Neural cell (in vitro differentiated cells): ENCODE measurements at regions not wholly inside any gene's neighbourhood (a gene's known extent, or its start where the extent isn't known, plus 50 kb on each side); places are given as distances from the start of the nearest gene placed in this dataset.

Experiments used
- H2AFZ ChIP-seq: fragments of 200-600, 300-800 bp; sonication (generic), shearing (Covaris generic); 2 replicates; pipeline ENCODE4 v1.6.0; 2014; ENCODE audit warnings: low read depth, mild to moderate bottlenecking, antibody characterized with exemption, low read length, moderate library complexity
- H3F3A ChIP-seq: fragments of 200-600 bp; shearing (Covaris generic); 2 replicates; pipeline ENCODE4 v1.6.1; 2016; ENCODE audit warnings: mild to moderate bottlenecking, moderate library complexity, mixed read lengths, antibody characterized with exemption, low read length; ENCODE audit not compliant: insufficient read depth, poor library complexity, severe bottlenecking
- H3K27ac ChIP-seq: fragments of 200-600, 300-800 bp; sonication (generic), shearing (Covaris generic); 2 replicates; pipeline ENCODE4 v1.5.1; 2014; ENCODE audit warnings: mild to moderate bottlenecking, low read length, moderate library complexity
- H3K27me3 ChIP-seq: fragments of 300-800, 200-600 bp; sonication (generic), shearing (Covaris generic); 2 replicates; pipeline ENCODE4 v1.6.0; 2014; ENCODE audit warnings: mild to moderate bottlenecking, low read depth, low read length, moderate library complexity; ENCODE audit not compliant: insufficient read depth
- H3K36me3 ChIP-seq: fragments of 300-800, 200-600 bp; sonication (generic), shearing (Covaris generic); 2 replicates; pipeline ENCODE4 v1.5.1; 2014; ENCODE audit warnings: mild to moderate bottlenecking, antibody characterized with exemption, low read length, moderate library complexity; ENCODE audit not compliant: insufficient read depth
- H3K4me2 ChIP-seq: fragments of 300-800, 200-600 bp; sonication (generic), shearing (Covaris generic); 2 replicates; pipeline ENCODE4 v1.6.0; 2014; ENCODE audit warnings: mild to moderate bottlenecking, low read length
- H3K4me3 ChIP-seq: fragments of 300-800, 200-600 bp; sonication (generic), shearing (Covaris generic); 2 replicates; pipeline ENCODE4 v1.5.1; 2014; ENCODE audit warnings: mild to moderate bottlenecking, low read length, moderate library complexity
- H3K79me2 ChIP-seq: fragments of 200-600 bp; shearing (Covaris generic); replicated peaks from 2 replicates; pipeline ENCODE4 v1.6.0; 2014; ENCODE audit warnings: mild to moderate bottlenecking, low read length, moderate library complexity; ENCODE audit not compliant: insufficient read depth
- H3K9ac ChIP-seq: fragments of 300-800, 200-600 bp; sonication (generic), shearing (Covaris generic); 2 replicates; pipeline ENCODE4 v1.6.1; 2016; ENCODE audit warnings: mild to moderate bottlenecking, low read length, mixed read lengths
- H3K9me2 ChIP-seq: fragments of 200-600 bp; shearing (Covaris generic); 2 replicates; pipeline ENCODE4 v1.6.1; 2016; ENCODE audit warnings: mild to moderate bottlenecking, low read length, mixed read lengths; ENCODE audit not compliant: insufficient read depth
- H3K9me3 ChIP-seq: fragments of 200-600, 300-800 bp; sonication (generic), shearing (Covaris generic); 2 replicates; pipeline ENCODE4 v1.6.1; 2016; ENCODE audit warnings: mild to moderate bottlenecking, mixed run types, low read length, moderate library complexity, mixed read lengths
- H4K20me1 ChIP-seq: fragments of 200-600 bp; shearing (Covaris generic); 2 replicates; pipeline ENCODE4 v1.6.1; 2016; ENCODE audit warnings: mild to moderate bottlenecking, mixed run types; ENCODE audit not compliant: insufficient read depth
- EP300 ChIP-seq: fragments of 450-650 bp; conservative IDR thresholded peaks from 2 replicates; pipeline ENCODE4 v1.6.1; 2014; ENCODE audit warnings: antibody characterized with exemption, mild to moderate bottlenecking, moderate library complexity; ENCODE audit not compliant: poor library complexity, severe bottlenecking
- EZH2 ChIP-seq: fragments of 200-600, 300-800 bp; shearing (Covaris generic), sonication (generic); IDR thresholded peaks from 2 replicates; pipeline ENCODE4 v1.6.1; 2014; ENCODE audit warnings: antibody characterized with exemption, low read length, borderline replicate concordance, mild to moderate bottlenecking; ENCODE audit not compliant: insufficient read depth, poor library complexity, severe bottlenecking
- MXI1 ChIP-seq: fragments of 450-650 bp; conservative IDR thresholded peaks from 2 replicates; pipeline ENCODE4 v1.6.1; 2014; ENCODE audit warnings: antibody characterized with exemption, mild to moderate bottlenecking; ENCODE audit not compliant: poor library complexity, severe bottlenecking
- POLR2AphosphoS5 ChIP-seq: IDR thresholded peaks from 2 replicates; pipeline ENCODE4 v1.6.1; 2012
- RAD21 ChIP-seq: fragments of 450-650 bp; conservative IDR thresholded peaks from 2 replicates; pipeline ENCODE4 v1.6.1; 2014; ENCODE audit warnings: antibody characterized with exemption, mild to moderate bottlenecking, moderate library complexity
- SMC3 ChIP-seq: fragments of 450-650 bp; conservative IDR thresholded peaks from 2 replicates; pipeline ENCODE4 v1.6.1; 2014; ENCODE audit warnings: antibody characterized with exemption, mild to moderate bottlenecking, moderate library complexity; ENCODE audit not compliant: poor library complexity
- TAF1 ChIP-seq: IDR thresholded peaks from 2 replicates; pipeline ENCODE4 v1.6.1; 2012; ENCODE audit warnings: low read depth
- TF ChIP-seq, protein P1 (sequence below): fragments of 450-650 bp; IDR thresholded peaks from 2 replicates; pipeline ENCODE4 v1.5.1; 2014; ENCODE audit warnings: antibody characterized with exemption, mild to moderate bottlenecking, moderate library complexity; ENCODE audit not compliant: poor library complexity, severe bottlenecking
- TF ChIP-seq, protein P2 (sequence below): IDR thresholded peaks from 2 replicates; pipeline ENCODE4 v1.6.1; 2012; ENCODE audit warnings: borderline replicate concordance

DNA sequence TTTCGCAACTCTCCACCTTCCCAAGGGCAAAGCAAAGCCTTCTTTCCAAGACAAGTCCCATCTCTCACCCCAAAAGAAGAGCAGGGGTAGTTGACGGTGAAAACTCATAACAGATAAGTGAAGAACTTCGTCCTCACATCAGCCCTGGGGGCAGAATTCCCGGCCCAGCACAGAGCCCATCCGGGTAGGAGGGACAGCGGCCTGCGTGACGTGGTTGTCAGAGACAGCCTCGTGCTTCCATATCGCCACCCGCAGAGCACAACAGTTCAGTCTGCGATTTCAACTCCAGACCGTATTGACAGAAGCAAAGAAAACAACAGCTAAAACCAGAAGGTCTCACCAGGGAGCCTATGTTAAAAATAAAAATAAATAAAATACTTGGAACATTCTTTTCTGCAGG, 273.2 kb downstream of the SYK start:
- Histone ChIP-seq H3K4me2 (no peak overlapping the region), H3K79me2 (no peaks in the 10 kb centered on the region), H3K36me3 (no peaks in the 10 kb centered on the region), H2AFZ (no peak overlapping the region), H3K27ac (no peak overlapping the region), H4K20me1 (no peaks in the 10 kb centered on the region), H3K9ac (no peak overlapping the region), H3K27me3 (no peaks in the 10 kb centered on the region), H3K4me3 (no peak overlapping the region), H3F3A (no peaks in the 10 kb centered on the region), H3K9me3 (no peaks in the 10 kb centered on the region), H3K9me2 (no peaks in the 10 kb centered on the region)
- no peak for TF ChIP-seq EZH2
- TF ChIP-seq TAF1, result no peak
- no peak for TF ChIP-seq MXI1
- TF ChIP-seq, protein P1, sequence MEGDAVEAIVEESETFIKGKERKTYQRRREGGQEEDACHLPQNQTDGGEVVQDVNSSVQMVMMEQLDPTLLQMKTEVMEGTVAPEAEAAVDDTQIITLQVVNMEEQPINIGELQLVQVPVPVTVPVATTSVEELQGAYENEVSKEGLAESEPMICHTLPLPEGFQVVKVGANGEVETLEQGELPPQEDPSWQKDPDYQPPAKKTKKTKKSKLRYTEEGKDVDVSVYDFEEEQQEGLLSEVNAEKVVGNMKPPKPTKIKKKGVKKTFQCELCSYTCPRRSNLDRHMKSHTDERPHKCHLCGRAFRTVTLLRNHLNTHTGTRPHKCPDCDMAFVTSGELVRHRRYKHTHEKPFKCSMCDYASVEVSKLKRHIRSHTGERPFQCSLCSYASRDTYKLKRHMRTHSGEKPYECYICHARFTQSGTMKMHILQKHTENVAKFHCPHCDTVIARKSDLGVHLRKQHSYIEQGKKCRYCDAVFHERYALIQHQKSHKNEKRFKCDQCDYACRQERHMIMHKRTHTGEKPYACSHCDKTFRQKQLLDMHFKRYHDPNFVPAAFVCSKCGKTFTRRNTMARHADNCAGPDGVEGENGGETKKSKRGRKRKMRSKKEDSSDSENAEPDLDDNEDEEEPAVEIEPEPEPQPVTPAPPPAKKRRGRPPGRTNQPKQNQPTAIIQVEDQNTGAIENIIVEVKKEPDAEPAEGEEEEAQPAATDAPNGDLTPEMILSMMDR, result no peak
- TF ChIP-seq RAD21, result no peak

DNA sequence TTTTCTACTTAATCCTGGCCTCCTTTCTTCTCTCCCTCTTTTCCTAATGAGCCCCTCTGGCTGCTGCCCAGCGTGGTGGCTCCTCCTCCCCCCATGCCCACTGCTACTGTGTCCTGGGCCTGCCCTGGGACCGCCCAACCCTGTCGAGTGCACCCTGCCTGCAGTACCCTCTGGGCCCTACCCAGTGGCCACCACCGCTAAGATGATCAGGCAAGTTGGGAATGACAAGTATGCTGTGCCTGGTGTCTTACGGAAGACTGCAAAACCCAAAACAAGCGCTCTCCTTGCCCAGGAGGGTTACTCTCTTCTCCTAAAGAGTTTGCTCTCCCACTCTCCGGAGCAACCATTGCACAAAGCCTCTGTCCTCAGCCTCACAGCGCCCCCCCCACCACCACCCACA, 273.7 kb downstream of the SYK start:
- Histone ChIP-seq H3K27me3 (no peaks in the 10 kb centered on the region), H3K79me2 (no peaks in the 10 kb centered on the region), H3K9me3 (no peaks in the 10 kb centered on the region), H3K27ac (no peak overlapping the region), H3K4me3 (no peak overlapping the region), H3K9ac (no peak overlapping the region), H2AFZ (no peak overlapping the region), H4K20me1 (no peaks in the 10 kb centered on the region), H3K36me3 (no peaks in the 10 kb centered on the region), H3K4me2 (no peak overlapping the region), H3F3A (no peaks in the 10 kb centered on the region), H3K9me2 (no peaks in the 10 kb centered on the region)
- TF ChIP-seq, protein P2, sequence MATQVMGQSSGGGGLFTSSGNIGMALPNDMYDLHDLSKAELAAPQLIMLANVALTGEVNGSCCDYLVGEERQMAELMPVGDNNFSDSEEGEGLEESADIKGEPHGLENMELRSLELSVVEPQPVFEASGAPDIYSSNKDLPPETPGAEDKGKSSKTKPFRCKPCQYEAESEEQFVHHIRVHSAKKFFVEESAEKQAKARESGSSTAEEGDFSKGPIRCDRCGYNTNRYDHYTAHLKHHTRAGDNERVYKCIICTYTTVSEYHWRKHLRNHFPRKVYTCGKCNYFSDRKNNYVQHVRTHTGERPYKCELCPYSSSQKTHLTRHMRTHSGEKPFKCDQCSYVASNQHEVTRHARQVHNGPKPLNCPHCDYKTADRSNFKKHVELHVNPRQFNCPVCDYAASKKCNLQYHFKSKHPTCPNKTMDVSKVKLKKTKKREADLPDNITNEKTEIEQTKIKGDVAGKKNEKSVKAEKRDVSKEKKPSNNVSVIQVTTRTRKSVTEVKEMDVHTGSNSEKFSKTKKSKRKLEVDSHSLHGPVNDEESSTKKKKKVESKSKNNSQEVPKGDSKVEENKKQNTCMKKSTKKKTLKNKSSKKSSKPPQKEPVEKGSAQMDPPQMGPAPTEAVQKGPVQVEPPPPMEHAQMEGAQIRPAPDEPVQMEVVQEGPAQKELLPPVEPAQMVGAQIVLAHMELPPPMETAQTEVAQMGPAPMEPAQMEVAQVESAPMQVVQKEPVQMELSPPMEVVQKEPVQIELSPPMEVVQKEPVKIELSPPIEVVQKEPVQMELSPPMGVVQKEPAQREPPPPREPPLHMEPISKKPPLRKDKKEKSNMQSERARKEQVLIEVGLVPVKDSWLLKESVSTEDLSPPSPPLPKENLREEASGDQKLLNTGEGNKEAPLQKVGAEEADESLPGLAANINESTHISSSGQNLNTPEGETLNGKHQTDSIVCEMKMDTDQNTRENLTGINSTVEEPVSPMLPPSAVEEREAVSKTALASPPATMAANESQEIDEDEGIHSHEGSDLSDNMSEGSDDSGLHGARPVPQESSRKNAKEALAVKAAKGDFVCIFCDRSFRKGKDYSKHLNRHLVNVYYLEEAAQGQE, result no peak
- no peak for TF ChIP-seq EZH2
- TF ChIP-seq EP300, result no peak
- no peak for TF ChIP-seq MXI1
- TF ChIP-seq, protein P1, result no peak
- TF ChIP-seq POLR2AphosphoS5, result no peak
- TF ChIP-seq TAF1, result no peak
- no peak for TF ChIP-seq SMC3
- no peak for TF ChIP-seq RAD21
